GM19397 (cell line): ENCODE measurements at regions not wholly inside any gene's neighbourhood (a gene's known extent, or its start where the extent isn't known, plus 50 kb on each side); places are given as distances from the start of the nearest gene placed in this dataset.
"Not testable (repeated sequence)": the region's sequence is repeated elsewhere in the genome, so short reads cannot be mapped to it uniquely, and the experiment has no call there.

Experiments used
- ATAC-seq: cut with Tn5 transposase; IDR thresholded peaks from one replicate; pipeline ENCODE4 v1.9.1; 2021; ENCODE audit warnings: mild to moderate bottlenecking, moderate library complexity; ENCODE audit not compliant: unreplicated experiment

- ATAC-seq, result no peak
Observed at GRCh38 chr13:59274958-59275727, 888.6 kb downstream of the DIAPH3 start.

GRCh38 chr13:59276436-59276835 lies 887.3 kb downstream of the DIAPH3 start:
- no peak for ATAC-seq

- ATAC-seq, result no peak
Observed at GRCh38 chr13:59277106-59277505, 886.6 kb downstream of the DIAPH3 start.

GRCh38 chr13:59279028-59279427 lies 884.7 kb downstream of the DIAPH3 start:
- no peak for ATAC-seq

GRCh38 chr13:59279576-59279975 lies 884.2 kb downstream of the DIAPH3 start:
- no peak for ATAC-seq

GRCh38 chr13:59280297-59280696 lies 883.4 kb downstream of the DIAPH3 start:
- ATAC-seq, result no peak

GRCh38 chr13:59281453-59281852 lies 882.3 kb downstream of the DIAPH3 start:
- no peak for ATAC-seq

GRCh38 chr13:59292240-59292639 lies 871.5 kb downstream of the DIAPH3 start:
- ATAC-seq, result not testable (repeated sequence)

- no peak for ATAC-seq
Observed at GRCh38 chr13:59299584-59299983, 864.1 kb downstream of the DIAPH3 start.

GRCh38 chr13:59300355-59301173 lies 863.2 kb downstream of the DIAPH3 start:
- no peak for ATAC-seq

- ATAC-seq, result no peak
Observed at GRCh38 chr13:59301174-59301567, 862.6 kb downstream of the DIAPH3 start.

- ATAC-seq, result no peak
Observed at GRCh38 chr13:59303433-59303832, 860.3 kb downstream of the DIAPH3 start.

GRCh38 chr13:59304596-59304995 lies 859.1 kb downstream of the DIAPH3 start:
- no peak for ATAC-seq

- ATAC-seq, result no peak
Observed at GRCh38 chr13:59305896-59306295, 857.8 kb downstream of the DIAPH3 start.

GRCh38 chr13:59312776-59313175 lies 851.0 kb downstream of the DIAPH3 start:
- no peak for ATAC-seq

GRCh38 chr13:59318320-59318930 lies 845.3 kb downstream of the DIAPH3 start:
- ATAC-seq, result no peak

GRCh38 chr13:59319276-59319675 lies 844.5 kb downstream of the DIAPH3 start:
- ATAC-seq, result no peak

GRCh38 chr13:59320021-59320420 lies 843.7 kb downstream of the DIAPH3 start:
- ATAC-seq, result no peak

GRCh38 chr13:59324401-59324800 lies 839.3 kb downstream of the DIAPH3 start:
- not testable (repeated sequence) for ATAC-seq

- ATAC-seq, result no peak
Observed at GRCh38 chr13:59326717-59327116, 837.0 kb downstream of the DIAPH3 start.

GRCh38 chr13:59330764-59331163 lies 833.0 kb downstream of the DIAPH3 start:
- ATAC-seq, result no peak

- no peak for ATAC-seq
Observed at GRCh38 chr13:59332966-59333365, 830.8 kb downstream of the DIAPH3 start.
